ENCODE measurements at regions not wholly inside any gene's neighbourhood (a gene's known extent, or its start where the extent isn't known, plus 50 kb on each side); places are given as distances from the start of the nearest gene placed in this dataset.
"Not testable (repeated sequence)": the region's sequence is repeated elsewhere in the genome, so short reads cannot be mapped to it uniquely, and the experiment has no call there.

DNA sequence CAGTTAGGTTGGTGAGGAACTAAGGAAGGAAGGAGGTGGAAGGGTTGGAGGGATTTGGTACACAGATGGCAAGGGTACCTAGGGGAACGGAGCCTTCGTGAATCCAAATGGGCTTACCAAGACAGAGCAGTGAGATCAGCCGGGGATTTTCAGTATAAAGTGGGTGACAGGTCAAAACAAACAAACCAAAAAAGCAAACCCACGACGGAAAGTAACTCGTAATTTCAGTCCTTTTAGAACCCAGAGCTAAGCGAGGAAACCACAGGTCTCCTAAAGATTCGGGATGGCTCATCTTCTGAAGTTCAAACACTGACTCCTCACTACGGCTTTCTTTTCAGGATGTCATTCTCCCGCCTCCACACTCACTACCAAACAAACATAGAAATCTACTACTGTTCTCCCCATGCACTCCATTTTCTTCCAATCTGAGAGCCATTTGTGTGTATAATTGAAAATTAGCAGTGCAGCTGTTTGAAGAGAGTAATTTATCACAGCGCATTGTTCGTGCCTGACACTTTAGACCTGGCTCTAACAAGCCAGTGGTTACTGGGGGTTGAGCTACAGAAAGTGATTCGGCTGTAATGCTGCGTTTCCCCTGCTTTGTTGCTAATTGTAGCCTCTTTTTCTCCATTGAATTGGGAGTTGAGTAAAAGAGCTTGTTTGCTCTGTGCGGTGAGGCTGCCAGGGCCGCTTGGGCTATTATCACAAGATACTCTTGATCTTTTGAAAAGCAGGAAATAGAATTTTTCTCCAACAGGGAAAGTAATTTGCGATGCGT is 64.7 kb upstream of the CCDC39 start:
- no peak for DNase-seq

GRCh38 chr3:180747805-180748361 is 68.6 kb upstream of the CCDC39 start:
- DNase-seq: no peak

DNA sequence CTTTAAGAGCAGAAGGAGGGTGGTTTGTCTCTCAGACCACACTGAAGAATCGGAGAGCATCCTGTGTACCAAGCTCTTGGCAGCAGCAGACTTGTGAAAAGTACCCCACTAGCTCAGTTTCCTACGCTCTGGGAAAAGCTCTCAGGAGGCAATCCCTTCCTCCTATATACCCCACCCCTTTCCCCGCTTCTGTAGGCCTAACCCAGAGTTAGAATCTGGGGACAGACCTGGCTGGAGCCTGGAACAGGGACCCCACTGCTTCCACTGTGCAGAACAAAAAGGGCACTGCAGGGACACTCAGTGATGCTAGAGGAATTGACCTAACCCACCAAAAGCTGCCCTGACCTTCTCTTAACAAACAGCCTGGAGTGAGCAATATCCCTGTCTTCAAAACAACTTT is 70.0 kb upstream of the CCDC39 start:
- DNase-seq: no peak

- DNase-seq: no peak
Measured at GRCh38 chr3:180749796-180750195, 70.5 kb upstream of the CCDC39 start.

DNA sequence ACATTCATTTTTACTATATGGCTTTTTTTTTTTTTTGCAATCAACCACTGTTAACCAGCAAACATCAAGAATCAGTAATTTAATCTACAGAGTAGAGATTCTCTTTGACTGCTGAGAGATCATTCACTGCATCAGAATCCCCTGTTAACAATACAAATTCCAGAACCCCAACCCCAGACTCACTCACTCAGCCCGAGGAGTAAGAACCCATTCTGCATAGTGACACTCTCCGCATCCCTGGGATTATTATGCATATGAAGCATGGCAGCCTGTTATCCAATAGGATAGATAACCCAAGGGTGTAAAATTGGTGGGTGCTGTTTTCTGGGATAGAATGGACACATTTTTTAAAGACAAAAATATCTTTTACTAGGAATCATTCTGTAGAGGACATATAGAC is 76.3 kb upstream of the CCDC39 start:
- no peak for DNase-seq

- no peak for DNase-seq
Measured at GRCh38 chr3:180762866-180763265, 83.6 kb upstream of the CCDC39 start.

- DNase-seq: no peak
Measured at GRCh38 chr3:180764481-180764880, 85.2 kb upstream of the CCDC39 start.

DNA sequence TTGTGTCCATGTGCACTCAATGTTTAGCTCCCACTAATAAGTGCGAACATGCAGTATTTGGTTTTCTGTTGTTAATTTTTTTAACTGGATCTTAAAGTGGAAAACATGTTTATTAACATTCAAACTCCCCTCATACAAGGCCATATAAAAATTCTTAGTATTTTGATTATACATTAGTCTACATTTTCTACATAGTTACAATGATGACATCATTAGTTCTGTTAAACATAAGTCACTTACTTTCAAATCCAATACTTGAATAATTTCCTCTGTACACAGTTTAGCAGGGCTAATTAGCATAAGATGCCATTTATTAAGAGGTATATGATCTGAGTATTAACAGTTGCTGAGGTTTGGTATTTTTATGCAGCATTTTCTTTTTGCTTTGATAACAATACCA is 91.3 kb upstream of the CCDC39 start:
- no peak for DNase-seq

- no peak for DNase-seq
Measured at GRCh38 chr3:180776433-180776832, 97.1 kb upstream of the CCDC39 start.

GRCh38 chr3:180782195-180782984 is 103.1 kb upstream of the CCDC39 start:
- DNase-seq: no peak

GRCh38 chr3:180786227-180786626 is 106.9 kb upstream of the CCDC39 start:
- not testable (repeated sequence) for DNase-seq

GRCh38 chr3:180789774-180790173 is 110.5 kb upstream of the CCDC39 start:
- DNase-seq: no peak

- no peak for DNase-seq
Measured at GRCh38 chr3:180798197-180798596, 114.3 kb upstream of the FXR1 start.

GRCh38 chr3:180802837-180803236 is 109.6 kb upstream of the FXR1 start:
- DNase-seq: no peak

DNA sequence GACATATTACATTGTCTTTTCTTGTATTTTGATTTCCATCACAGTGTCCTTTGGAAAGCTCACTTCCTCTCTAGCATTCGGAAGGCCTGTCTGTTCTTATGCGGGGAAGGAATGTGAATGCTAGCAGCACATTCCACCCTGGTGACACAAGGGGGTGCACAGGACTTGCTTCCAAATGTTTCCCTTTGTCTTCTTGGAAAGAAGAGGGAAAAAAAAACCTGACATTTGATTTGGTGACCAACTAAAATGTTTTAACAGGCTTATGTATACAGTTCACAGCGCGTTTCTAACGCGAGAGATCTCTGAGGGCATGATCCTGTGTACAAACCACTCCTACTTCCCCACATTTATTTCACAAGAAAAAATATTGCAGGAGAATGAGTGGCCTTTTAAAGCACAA is 107.6 kb upstream of the FXR1 start:
- peak; percentile 8 for DNase-seq

DNA sequence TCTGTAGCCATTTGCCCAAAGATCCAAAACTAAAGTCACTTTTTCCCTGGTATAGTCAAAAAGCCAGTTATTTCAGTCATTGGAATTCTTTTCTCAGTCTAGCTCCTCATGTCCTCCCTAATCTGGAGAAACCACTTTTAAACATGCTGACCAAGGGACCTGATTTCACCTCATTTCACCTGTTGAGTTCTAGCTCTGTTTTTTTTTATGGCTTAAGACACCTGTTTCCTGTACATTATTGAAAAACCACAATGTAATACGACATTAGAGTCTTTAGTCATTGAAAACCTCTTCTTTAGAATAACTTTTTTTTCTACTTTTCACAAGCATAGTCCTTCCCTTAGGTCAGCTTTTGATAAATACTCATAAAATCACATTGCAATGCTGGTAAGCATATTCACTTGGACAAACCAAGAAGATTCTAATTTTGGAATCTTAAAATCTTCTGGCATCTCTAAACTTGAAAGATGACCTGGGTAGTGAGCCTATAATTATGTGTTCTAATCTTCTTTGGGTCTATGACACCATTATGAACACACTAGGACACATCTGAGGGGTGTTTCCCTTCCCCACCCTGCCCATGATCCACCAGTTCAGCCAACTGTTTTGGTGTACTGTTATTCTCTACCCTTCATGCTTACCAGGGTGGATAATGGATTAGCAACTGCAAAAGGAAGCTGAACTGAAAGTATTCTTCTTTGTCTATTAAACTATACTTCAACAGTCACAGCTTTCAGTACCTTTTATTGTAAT is 103.5 kb upstream of the FXR1 start:
- no peak for DNase-seq

- DNase-seq: no peak
Measured at GRCh38 chr3:180820400-180820799, 92.1 kb upstream of the FXR1 start.

GRCh38 chr3:180825964-180826363 is 86.5 kb upstream of the FXR1 start:
- no peak for DNase-seq

DNA sequence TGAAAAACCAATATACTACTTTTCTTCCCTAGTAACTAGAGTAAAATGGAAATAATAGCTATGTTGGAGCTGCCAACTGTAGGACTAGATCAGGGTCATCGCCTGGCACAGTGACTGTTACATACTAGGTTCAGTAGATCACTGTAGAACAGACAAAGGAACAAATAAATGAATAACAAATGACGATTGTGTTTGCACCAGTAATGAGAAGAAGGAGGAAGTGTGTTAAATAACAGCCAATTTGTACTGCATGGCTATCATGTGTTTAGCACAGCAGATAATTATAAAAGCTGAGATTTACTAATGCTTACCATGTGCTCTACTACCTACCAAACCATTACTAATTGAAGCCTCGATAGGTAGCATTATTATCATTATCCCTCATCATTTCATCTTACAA is 85.3 kb upstream of the FXR1 start:
- no peak for DNase-seq

- no peak for DNase-seq
Measured at GRCh38 chr3:180828001-180828720, 84.3 kb upstream of the FXR1 start.

DNA sequence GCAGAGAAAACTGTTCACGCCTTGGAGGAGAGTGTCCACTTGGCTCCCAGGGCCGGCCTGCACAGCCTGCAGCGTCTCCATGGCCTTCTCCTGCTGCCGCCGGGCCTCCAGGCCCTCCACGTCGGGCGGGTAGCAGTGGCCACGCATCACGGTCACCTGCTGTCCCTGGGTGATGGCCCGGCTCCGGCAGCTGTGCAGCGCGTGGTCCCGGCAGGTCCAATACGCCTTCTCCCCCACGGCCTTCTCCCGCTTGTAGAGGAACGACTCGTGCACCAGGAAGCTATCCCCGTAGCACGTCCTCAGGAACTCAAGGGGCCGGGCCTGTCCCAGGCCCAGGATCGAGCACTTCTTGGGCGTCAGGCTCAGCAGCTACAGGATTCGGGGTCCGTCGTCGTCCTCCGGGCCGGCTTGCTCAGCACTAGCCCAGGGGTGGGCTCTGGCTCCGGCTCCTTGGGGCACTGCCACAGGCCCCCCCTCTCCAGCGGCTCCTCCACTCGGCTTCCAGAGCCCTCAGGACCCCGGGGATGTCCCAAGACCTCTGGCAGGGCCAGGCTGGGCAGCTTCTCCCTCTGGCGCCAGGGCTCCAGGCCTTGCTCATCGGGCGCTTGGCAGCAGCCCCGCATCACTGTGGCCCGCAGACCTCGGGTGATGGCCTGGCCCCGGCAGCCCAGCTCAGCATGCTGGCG is 83.6 kb upstream of the FXR1 start:
- no peak for DNase-seq

Measured in SHP77 treated with DMSO at 0.1 percent for 48 hours (cell line).